Endothelial cell of umbilical vein (primary cell): ENCODE measurements at regions not wholly inside any gene's neighbourhood (a gene's known extent, or its start where the extent isn't known, plus 50 kb on each side); places are given as distances from the start of the nearest gene placed in this dataset.

ENCODE experiments used
- CTCF ChIP-seq, 2 donors: IDR thresholded peaks; 1 replicate in 1 of 2; 2 replicates in 1 of 2; pipeline ENCODE4 v1.5.1; 2011; ENCODE audit warnings: low read length in 2 of 2, mild to moderate bottlenecking in 2 of 2, moderate library complexity in 2 of 2, control low read depth in 1 of 2, inconsistent platforms in 1 of 2, low read depth in 1 of 2; ENCODE audit not compliant: insufficient read depth in 1 of 2; ENCODE audit errors: extremely low read depth in 1 of 2
- EZH2 ChIP-seq: IDR thresholded peaks from 2 replicates; pipeline ENCODE4 v1.6.1; 2012; ENCODE audit warnings: borderline replicate concordance, low read depth, mild to moderate bottlenecking, moderate library complexity, low read length, inconsistent platforms; ENCODE audit not compliant: severe bottlenecking
- FOS ChIP-seq: IDR thresholded peaks from 2 replicates; pipeline ENCODE4 v1.6.1; 2011; ENCODE audit warnings: mild to moderate bottlenecking, low read length, moderate library complexity, borderline replicate concordance; ENCODE audit not compliant: insufficient read depth
- JUN ChIP-seq: IDR thresholded peaks from 2 replicates; pipeline ENCODE4 v1.6.1; 2011; ENCODE audit warnings: borderline replicate concordance, low read depth; ENCODE audit not compliant: insufficient read length, insufficient read depth
- POLR2A ChIP-seq: IDR thresholded peaks from 2 replicates; pipeline ENCODE4 v1.6.1; 2012; ENCODE audit warnings: low read depth, mild to moderate bottlenecking, control low read depth, low read length
- POLR2AphosphoS5 ChIP-seq: IDR thresholded peaks from 2 replicates; pipeline ENCODE4 v1.6.1; 2012; ENCODE audit warnings: low read depth, mild to moderate bottlenecking, control low read depth, low read length, moderate library complexity; ENCODE audit not compliant: insufficient read depth
- TF ChIP-seq, protein P1 (sequence below): IDR thresholded peaks from 2 replicates; pipeline ENCODE4 v1.6.1; 2011; ENCODE audit not compliant: insufficient read depth, insufficient read length

- no peak for TF ChIP-seq CTCF (IDR thresholded peaks at IDR 0.05; ENCODE audit: extremely low read depth in 1 of 2, insufficient read depth in 1 of 2, low read depth in 1 of 2, low read length in 2 of 2)
- no peak for TF ChIP-seq FOS
- TF ChIP-seq POLR2AphosphoS5 = no peak
- TF ChIP-seq, protein P1, sequence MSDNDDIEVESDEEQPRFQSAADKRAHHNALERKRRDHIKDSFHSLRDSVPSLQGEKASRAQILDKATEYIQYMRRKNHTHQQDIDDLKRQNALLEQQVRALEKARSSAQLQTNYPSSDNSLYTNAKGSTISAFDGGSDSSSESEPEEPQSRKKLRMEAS = no peak
- no peak for TF ChIP-seq EZH2
- TF ChIP-seq POLR2A = no peak
- TF ChIP-seq JUN = no peak
Measured at GRCh38 chr14:66206554-66206953, 279.6 kb upstream of the CCDC196 start.
